A549 (cell line): ENCODE measurements at regions not wholly inside any gene's neighbourhood (a gene's known extent, or its start where the extent isn't known, plus 50 kb on each side); places are given as distances from the start of the nearest gene placed in this dataset.

Source experiments
- ATAC-seq, 2 experiments: fragments of 200-7000 bp in 1 of 2; fragments of >200 bp in 1 of 2; cut with Nextera tagmentation in 1 of 2; cut with Tn5 transposase in 1 of 2; 3 replicates each; pipeline versions ENCODE4 v1.8.0 to v1.9.1; 2018 to 2020; ENCODE audit warnings: mild to moderate bottlenecking in 1 of 2, moderate library complexity in 1 of 2
- CTCF ChIA-PET: fragments of 300-600 bp; sonication (Branson Sonifier 250); formaldehyde crosslinking; extraction: SDS; loops from one replicate; lab custom pipeline; 2021; ENCODE audit warnings: antibody characterized with exemption, inconsistent platforms; lab: Yijun Ruan, JAX
- POLR2A ChIA-PET: fragments of 350-600 bp; formaldehyde crosslinking; extraction: SDS; loops from one replicate; lab custom pipeline; 2021; ENCODE audit warnings: antibody characterized with exemption, inconsistent platforms; lab: Yijun Ruan, JAX
- DNase-seq, 2 experiments: peaks; one replicate each; pipeline versions ENCODE4 v3.0.0 to v3.0.0-alpha.2; 2011 to 2016; ENCODE audit warnings: low read depth in 1 of 2, low spot score in 1 of 2
- FAIRE-seq: peaks from 2 replicates; lab custom pipeline; 2011; peaks lifted over from hg19 to GRCh38; lab: Jason Lieb, UNC
- H3K27ac ChIP-seq, 2 experiments: fragments of >200 bp; sonication (Bioruptor Twin); formaldehyde crosslinking; 3 replicates each; pipeline ENCODE4 v1.5.1; 2016 to 2017
- H3K4me1 ChIP-seq: fragments of >200 bp; sonication (Bioruptor Twin); formaldehyde crosslinking; 3 replicates; pipeline ENCODE4 v1.6.1; 2016
- H3K4me2 ChIP-seq: fragments of >200 bp; sonication (Bioruptor Twin); formaldehyde crosslinking; 3 replicates; pipeline ENCODE4 v1.6.1; 2016
- H3K4me3 ChIP-seq: fragments of >200 bp; sonication (Bioruptor Twin); formaldehyde crosslinking; 3 replicates; pipeline ENCODE4 v1.5.1; 2016
- H3K9me3 ChIP-seq: fragments of >200 bp; sonication (Bioruptor Twin); formaldehyde crosslinking; 3 replicates; pipeline ENCODE4 v1.6.1; 2016
- CHD2 ChIP-seq: fragments of 150-350 bp; IDR thresholded peaks from 2 replicates; pipeline ENCODE4 v1.6.1; 2014; ENCODE audit warnings: low read length; ENCODE audit not compliant: partially characterized antibody
- EHF ChIP-seq: fragments of 250-450 bp; sonication (Bioruptor Pico); IDR thresholded peaks from 2 replicates; pipeline ENCODE4 v1.5.0; 2020; ENCODE audit warnings: mild to moderate bottlenecking
- FOSB ChIP-seq: fragments of 250-450 bp; sonication (Bioruptor Pico); IDR thresholded peaks from 2 replicates; pipeline ENCODE4 v1.5.0; 2020; ENCODE audit warnings: mild to moderate bottlenecking, moderate library complexity
- FOSL2 ChIP-seq, 2 experiments: fragments of 450-650 bp in 1 of 2; fragments of >200 bp in 1 of 2; sonication (Bioruptor Twin) in 1 of 2; formaldehyde crosslinking; IDR thresholded peaks; 2 replicates each; pipeline versions ENCODE4 v1.5.0 to v1.6.1; 2016 to 2020; ENCODE audit warnings: mild to moderate bottlenecking in 1 of 2, moderate library complexity in 1 of 2
- FOXS1 ChIP-seq: fragments of 250-450 bp; sonication (Bioruptor Pico); IDR thresholded peaks from 2 replicates; pipeline ENCODE4 v1.5.0; 2020; ENCODE audit warnings: mild to moderate bottlenecking, moderate library complexity
- HEYL ChIP-seq: fragments of 250-450 bp; sonication (Bioruptor Pico); IDR thresholded peaks from 2 replicates; pipeline ENCODE4 v1.8.0; 2021; ENCODE audit warnings: mild to moderate bottlenecking, moderate library complexity
- HOXB5 ChIP-seq: fragments of 250-450 bp; sonication (Bioruptor Pico); IDR thresholded peaks from 2 replicates; pipeline ENCODE4 v1.5.0; 2020; ENCODE audit warnings: mild to moderate bottlenecking, moderate library complexity
- JUNB ChIP-seq: fragments of >200 bp; sonication (Bioruptor Twin); formaldehyde crosslinking; IDR thresholded peaks from 2 replicates; pipeline ENCODE4 v1.6.1; 2016
- MAFK ChIP-seq: fragments of 450-650 bp; IDR thresholded peaks from 2 replicates; pipeline ENCODE4 v1.6.1; 2014; ENCODE audit not compliant: partially characterized antibody
- NFE2L2 ChIP-seq: fragments of 150-350 bp; conservative IDR thresholded peaks from 2 replicates; pipeline ENCODE4 v1.6.1; 2014; ENCODE audit warnings: low read length
- POLR2A ChIP-seq: IDR thresholded peaks from 2 replicates; pipeline ENCODE4 v1.6.1; 2012; ENCODE audit warnings: mild to moderate bottlenecking, low read length
- POLR2AphosphoS2 ChIP-seq: conservative IDR thresholded peaks from 2 replicates; pipeline ENCODE4 v1.6.1; 2012; ENCODE audit warnings: low read length, improper control_type of control experiment, inconsistent platforms
- RAD21 ChIP-seq, 2 experiments: fragments of >200 bp in 1 of 2; sonication (Bioruptor Twin) in 1 of 2; formaldehyde crosslinking in 1 of 2; IDR thresholded peaks in 1 of 2; conservative IDR thresholded peaks in 1 of 2; 2 replicates in 1 of 2; 3 replicates in 1 of 2; pipeline ENCODE4 v1.6.1; 2012 to 2018; ENCODE audit warnings: inconsistent platforms in 1 of 2
- RARB ChIP-seq: fragments of 250-450 bp; sonication (Bioruptor Pico); IDR thresholded peaks from 2 replicates; pipeline ENCODE4 v1.8.0; 2021; ENCODE audit warnings: mild to moderate bottlenecking, moderate library complexity
- RFX5 ChIP-seq: fragments of 450-650 bp; IDR thresholded peaks from 2 replicates; pipeline ENCODE4 v1.7.1; 2014; ENCODE audit warnings: antibody characterized with exemption, mild to moderate bottlenecking, moderate library complexity
- TP53 ChIP-seq: fragments of 250-450 bp; sonication (Bioruptor Pico); IDR thresholded peaks from 2 replicates; pipeline ENCODE4 v1.5.0; 2021; ENCODE audit warnings: mild to moderate bottlenecking, moderate library complexity
- ZFP36 ChIP-seq: fragments of 450-650 bp; IDR thresholded peaks from 2 replicates; pipeline ENCODE4 v1.6.1; 2014; ENCODE audit warnings: borderline replicate concordance; ENCODE audit not compliant: partially characterized antibody
- WGBS: methylation state at CpG from one replicate; pipeline ENCODE4 v1.1.6; 2017; ENCODE audit errors: missing lambda C conversion rate; 5-methylcytosine and 5-hydroxymethylcytosine counted together
- TF ChIP-seq, protein P1 (sequence below): fragments of >200 bp; sonication (Bioruptor Twin); formaldehyde crosslinking; IDR thresholded peaks from 3 replicates; pipeline ENCODE4 v1.5.1; 2016
- TF ChIP-seq, protein P2 (sequence below): fragments of 200-600 bp; sonication (generic); IDR thresholded peaks from 2 replicates; pipeline ENCODE4 v1.6.1; 2016; ENCODE audit warnings: antibody characterized with exemption, mild to moderate bottlenecking, moderate library complexity
- TF ChIP-seq, protein P3 (sequence below): IDR thresholded peaks from 2 replicates; pipeline ENCODE4 v1.6.1; 2012; ENCODE audit warnings: low read depth, borderline replicate concordance

DNA sequence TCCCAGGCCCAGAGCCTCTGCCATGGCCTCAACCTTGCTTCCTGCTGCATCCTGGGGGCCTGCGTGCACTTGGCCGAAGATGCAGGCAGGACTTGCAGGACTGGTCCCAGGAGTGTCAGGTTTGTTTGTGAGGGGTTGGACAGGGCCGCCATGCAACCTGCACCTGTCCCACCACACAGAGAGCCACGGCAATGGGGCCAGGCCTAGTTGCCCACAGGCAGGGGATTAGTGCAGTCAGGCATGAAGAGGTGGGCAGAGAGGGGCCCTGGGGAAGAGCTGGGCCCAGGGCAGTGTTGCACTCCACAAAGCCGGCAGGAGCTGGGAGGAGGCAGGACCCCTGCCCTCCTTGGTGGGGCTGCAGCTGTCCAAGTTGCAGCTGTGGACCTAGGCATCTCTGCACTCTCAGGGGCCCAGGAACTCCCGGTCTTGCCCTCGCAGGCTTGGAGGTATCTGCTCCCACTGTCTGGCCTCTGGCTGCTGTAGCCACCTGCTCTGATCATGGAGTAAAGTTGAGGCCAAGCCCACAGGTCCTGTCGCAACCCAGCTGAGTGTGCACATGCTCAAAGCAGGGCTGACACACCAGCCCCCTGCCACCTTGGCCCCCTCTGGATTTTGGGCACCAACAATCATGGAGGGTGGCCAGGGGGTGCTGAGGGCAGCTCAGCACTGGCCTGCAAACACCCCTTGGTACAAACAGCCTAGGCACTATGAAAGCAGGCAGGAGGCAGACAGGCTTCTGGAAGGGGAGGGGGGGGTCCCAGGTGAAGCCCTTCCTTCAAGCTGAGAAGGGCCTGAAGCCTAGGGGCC, 190.4 kb upstream of the PCDH10 start:
- no peak for TF ChIP-seq HEYL (CRISPR knock-in tag)
- TF ChIP-seq NFE2L2, result no peak
- TF ChIP-seq, protein P1, sequence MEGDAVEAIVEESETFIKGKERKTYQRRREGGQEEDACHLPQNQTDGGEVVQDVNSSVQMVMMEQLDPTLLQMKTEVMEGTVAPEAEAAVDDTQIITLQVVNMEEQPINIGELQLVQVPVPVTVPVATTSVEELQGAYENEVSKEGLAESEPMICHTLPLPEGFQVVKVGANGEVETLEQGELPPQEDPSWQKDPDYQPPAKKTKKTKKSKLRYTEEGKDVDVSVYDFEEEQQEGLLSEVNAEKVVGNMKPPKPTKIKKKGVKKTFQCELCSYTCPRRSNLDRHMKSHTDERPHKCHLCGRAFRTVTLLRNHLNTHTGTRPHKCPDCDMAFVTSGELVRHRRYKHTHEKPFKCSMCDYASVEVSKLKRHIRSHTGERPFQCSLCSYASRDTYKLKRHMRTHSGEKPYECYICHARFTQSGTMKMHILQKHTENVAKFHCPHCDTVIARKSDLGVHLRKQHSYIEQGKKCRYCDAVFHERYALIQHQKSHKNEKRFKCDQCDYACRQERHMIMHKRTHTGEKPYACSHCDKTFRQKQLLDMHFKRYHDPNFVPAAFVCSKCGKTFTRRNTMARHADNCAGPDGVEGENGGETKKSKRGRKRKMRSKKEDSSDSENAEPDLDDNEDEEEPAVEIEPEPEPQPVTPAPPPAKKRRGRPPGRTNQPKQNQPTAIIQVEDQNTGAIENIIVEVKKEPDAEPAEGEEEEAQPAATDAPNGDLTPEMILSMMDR, result no peak
- TF ChIP-seq FOSB (CRISPR knock-in tag), result no peak
- TF ChIP-seq POLR2A, result no peak
- TF ChIP-seq TP53 (CRISPR knock-in tag), result no peak
- TF ChIP-seq EHF, result no peak
- no peak for TF ChIP-seq CHD2
- no peak for TF ChIP-seq POLR2AphosphoS2
- no peak for TF ChIP-seq MAFK
- TF ChIP-seq, all 56 proteins: peak for 0
- Histone ChIP-seq H3K27ac (no peak overlapping the region), H3K4me3 (no peak overlapping the region), H3K4me1 (no peaks in the 10 kb centered on the region), H3K4me2 (no peak overlapping the region), H3K9me3 (no peaks in the 10 kb centered on the region)
- DNase-seq, result no peak
- CTCF ChIA-PET, result no interaction called here
- no CpG with 5 or more reads among the region's 8 CpGs for WGBS
- no peak for FAIRE-seq
- no peak for ATAC-seq
- POLR2A ChIA-PET, result no interaction called here

DNA sequence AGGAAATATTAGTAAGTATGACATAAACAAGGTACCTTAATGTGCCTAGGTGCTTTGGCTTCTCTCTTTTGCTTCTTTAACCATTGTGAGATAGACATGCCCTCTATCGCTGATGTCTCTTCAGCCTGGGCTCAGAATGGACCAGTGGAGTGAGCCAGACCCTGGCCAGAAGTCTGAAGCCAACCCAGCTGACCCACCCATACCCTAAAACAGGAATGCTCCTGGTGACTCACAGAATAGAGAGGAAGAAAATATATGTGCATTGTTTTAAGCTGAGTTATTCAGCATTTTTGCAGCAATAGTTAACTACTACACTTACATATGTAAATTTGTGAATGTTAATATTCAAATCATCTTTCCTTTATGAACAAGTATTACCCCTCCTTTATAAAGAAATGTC, 167.5 kb upstream of the PCDH10 start:
- ATAC-seq, result no peak
- no peak for TF ChIP-seq RARB (CRISPR knock-in tag)
- TF ChIP-seq FOXS1 (CRISPR knock-in tag), result no peak
- TF ChIP-seq CHD2, result no peak
- no peak for TF ChIP-seq EHF
- TF ChIP-seq ZFP36, result no peak
- TF ChIP-seq, protein P2, sequence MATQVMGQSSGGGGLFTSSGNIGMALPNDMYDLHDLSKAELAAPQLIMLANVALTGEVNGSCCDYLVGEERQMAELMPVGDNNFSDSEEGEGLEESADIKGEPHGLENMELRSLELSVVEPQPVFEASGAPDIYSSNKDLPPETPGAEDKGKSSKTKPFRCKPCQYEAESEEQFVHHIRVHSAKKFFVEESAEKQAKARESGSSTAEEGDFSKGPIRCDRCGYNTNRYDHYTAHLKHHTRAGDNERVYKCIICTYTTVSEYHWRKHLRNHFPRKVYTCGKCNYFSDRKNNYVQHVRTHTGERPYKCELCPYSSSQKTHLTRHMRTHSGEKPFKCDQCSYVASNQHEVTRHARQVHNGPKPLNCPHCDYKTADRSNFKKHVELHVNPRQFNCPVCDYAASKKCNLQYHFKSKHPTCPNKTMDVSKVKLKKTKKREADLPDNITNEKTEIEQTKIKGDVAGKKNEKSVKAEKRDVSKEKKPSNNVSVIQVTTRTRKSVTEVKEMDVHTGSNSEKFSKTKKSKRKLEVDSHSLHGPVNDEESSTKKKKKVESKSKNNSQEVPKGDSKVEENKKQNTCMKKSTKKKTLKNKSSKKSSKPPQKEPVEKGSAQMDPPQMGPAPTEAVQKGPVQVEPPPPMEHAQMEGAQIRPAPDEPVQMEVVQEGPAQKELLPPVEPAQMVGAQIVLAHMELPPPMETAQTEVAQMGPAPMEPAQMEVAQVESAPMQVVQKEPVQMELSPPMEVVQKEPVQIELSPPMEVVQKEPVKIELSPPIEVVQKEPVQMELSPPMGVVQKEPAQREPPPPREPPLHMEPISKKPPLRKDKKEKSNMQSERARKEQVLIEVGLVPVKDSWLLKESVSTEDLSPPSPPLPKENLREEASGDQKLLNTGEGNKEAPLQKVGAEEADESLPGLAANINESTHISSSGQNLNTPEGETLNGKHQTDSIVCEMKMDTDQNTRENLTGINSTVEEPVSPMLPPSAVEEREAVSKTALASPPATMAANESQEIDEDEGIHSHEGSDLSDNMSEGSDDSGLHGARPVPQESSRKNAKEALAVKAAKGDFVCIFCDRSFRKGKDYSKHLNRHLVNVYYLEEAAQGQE, result no peak
- TF ChIP-seq, protein P3, sequence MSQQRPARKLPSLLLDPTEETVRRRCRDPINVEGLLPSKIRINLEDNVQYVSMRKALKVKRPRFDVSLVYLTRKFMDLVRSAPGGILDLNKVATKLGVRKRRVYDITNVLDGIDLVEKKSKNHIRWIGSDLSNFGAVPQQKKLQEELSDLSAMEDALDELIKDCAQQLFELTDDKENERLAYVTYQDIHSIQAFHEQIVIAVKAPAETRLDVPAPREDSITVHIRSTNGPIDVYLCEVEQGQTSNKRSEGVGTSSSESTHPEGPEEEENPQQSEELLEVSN, result no peak
- TF ChIP-seq RAD21 (conservative IDR thresholded peaks at IDR 0.05 in 1 of 2, IDR thresholded peaks at IDR 0.05 in 1 of 2), result no peak
- TF ChIP-seq JUNB, result no peak
- no peak for TF ChIP-seq FOSL2 (IDR thresholded peaks at IDR 0.05)
- no peak for TF ChIP-seq FOSL2 (CRISPR knock-in tag; IDR thresholded peaks at IDR 0.05)
- no peak for TF ChIP-seq HOXB5 (CRISPR knock-in tag)
- no peak for TF ChIP-seq RFX5
- no peaks in the 10 kb centered on the region for H3K9me3 ChIP-seq
- ChIA-PET POLR2A (no interaction called here), CTCF (no interaction called here)
- 15% methylated on average over 1 of the region's 1 CpG for WGBS
- DNase-seq, result no peak
- no peak overlapping the region for H3K4me3 ChIP-seq
- H3K27ac ChIP-seq, result no peak overlapping the region
- no peaks in the 10 kb centered on the region for H3K4me1 ChIP-seq
- FAIRE-seq, result no peak
- no peak overlapping the region for H3K4me2 ChIP-seq
